ENCODE measurements at regions not wholly inside any gene's neighbourhood (a gene's known extent, or its start where the extent isn't known, plus 50 kb on each side); places are given as distances from the start of the nearest gene placed in this dataset.
"Not testable (repeated sequence)": the region's sequence is repeated elsewhere in the genome, so short reads cannot be mapped to it uniquely, and the experiment has no call there.

- no peaks in the 10 kb centered on the region for H3K27me3 ChIP-seq
- DNase-seq = no peak
- ATAC-seq = no peak
- H3K9me3 ChIP-seq = no peaks in the 10 kb centered on the region
- no peaks in the 10 kb centered on the region for H3K4me1 ChIP-seq
- no peak overlapping the region for H3K27ac ChIP-seq
- intact Hi-C loops (cut with DNase I) = no loop called here
- H3K4me3 ChIP-seq = no peak overlapping the region
- H3K36me3 ChIP-seq = no peaks in the 10 kb centered on the region
- TF ChIP-seq CTCF (IDR thresholded peaks at IDR 0.05) = no peak
- no peak for TF ChIP-seq POLR2A (IDR thresholded peaks at IDR 0.05)
- 13% methylated on average over 1 of the region's 1 CpG for WGBS (ENCODE audit: insufficient coverage, low coverage, low lambda C conversion rate, missing lambda C conversion rate)
Measured at GRCh38 chr13:88026241-88026640, 355.1 kb downstream of the SLITRK5 start.

GRCh38 chr13:88031980-88032559 lies 360.9 kb downstream of the SLITRK5 start:
- no peaks in the 10 kb centered on the region for H3K9me3 ChIP-seq
- DNase-seq = no peak
- no peak for TF ChIP-seq POLR2A (IDR thresholded peaks at IDR 0.05)
- no peak for TF ChIP-seq CTCF (IDR thresholded peaks at IDR 0.05)
- H3K27me3 ChIP-seq = no peaks in the 10 kb centered on the region
- H3K36me3 ChIP-seq = no peaks in the 10 kb centered on the region
- no peak overlapping the region for H3K27ac ChIP-seq
- H3K4me1 ChIP-seq = no peaks in the 10 kb centered on the region
- intact Hi-C loops (cut with DNase I) = no loop called here
- no peak overlapping the region for H3K4me3 ChIP-seq
- no peak for ATAC-seq

- DNase-seq; H3K27me3 ChIP-seq; ATAC-seq; H3K36me3 ChIP-seq; H3K4me1 ChIP-seq; H3K4me3 ChIP-seq; H3K9me3 ChIP-seq; H3K27ac ChIP-seq; intact Hi-C loops (cut with DNase I): not testable (repeated sequence)
- WGBS (ENCODE audit: insufficient coverage, low coverage, low lambda C conversion rate, missing lambda C conversion rate) = 81% methylated on average over 8 of the region's 8 CpGs
Measured at GRCh38 chr13:88036205-88036604, 365.0 kb downstream of the SLITRK5 start.

GRCh38 chr13:88042489-88042888 lies 371.3 kb downstream of the SLITRK5 start:
- H3K9me3 ChIP-seq = no peaks in the 10 kb centered on the region
- no peak overlapping the region for H3K27ac ChIP-seq
- no peaks in the 10 kb centered on the region for H3K4me1 ChIP-seq
- ATAC-seq (no peak), DNase-seq (no peak)
- intact Hi-C loops (cut with DNase I) = no loop called here
- no peaks in the 10 kb centered on the region for H3K36me3 ChIP-seq
- no peak overlapping the region for H3K4me3 ChIP-seq
- TF ChIP-seq CTCF (IDR thresholded peaks at IDR 0.05) = no peak
- no peak for TF ChIP-seq POLR2A (IDR thresholded peaks at IDR 0.05)
- H3K27me3 ChIP-seq = no peaks in the 10 kb centered on the region
- 43% methylated on average over 1 of the region's 1 CpG for WGBS (ENCODE audit: insufficient coverage, low coverage, low lambda C conversion rate, missing lambda C conversion rate)

- no peak for ATAC-seq
- no peak overlapping the region for H3K27ac ChIP-seq
- 14% methylated on average over 3 of the region's 8 CpGs for WGBS (ENCODE audit: insufficient coverage, low coverage, low lambda C conversion rate, missing lambda C conversion rate)
Measured at GRCh38 chr13:88051746-88052482, 380.7 kb downstream of the SLITRK5 start.

More at GRCh38 chr13:88051746-88052482, 380.7 kb downstream of the SLITRK5 start:
- no peak overlapping the region for H3K4me3 ChIP-seq
- no peaks in the 10 kb centered on the region for H3K9me3 ChIP-seq
- peak in 1 of 3 donors; percentile 46 for DNase-seq
- intact Hi-C loops (cut with DNase I) = no loop called here
- H3K4me1 ChIP-seq = no peaks in the 10 kb centered on the region
- no peaks in the 10 kb centered on the region for H3K27me3 ChIP-seq
- H3K36me3 ChIP-seq = no peaks in the 10 kb centered on the region
- TF ChIP-seq POLR2A (IDR thresholded peaks at IDR 0.05) (no peak), CTCF (IDR thresholded peaks at IDR 0.05) (no peak)
